Adrenal gland (tissue), 5 donors: ENCODE measurements at regions not wholly inside any gene's neighbourhood (a gene's known extent, or its start where the extent isn't known, plus 50 kb on each side); places are given as distances from the start of the nearest gene placed in this dataset.

Source experiments
- POLR2A ChIP-seq, 2 donors: fragments of 450-650 bp; IDR thresholded peaks; one replicate each; pipeline ENCODE4 v1.6.1; 2017; ENCODE audit warnings: antibody characterized with exemption in 2 of 2, mild to moderate bottlenecking in 2 of 2, moderate library complexity in 1 of 2
- TF ChIP-seq, protein P1 (sequence below), 6 experiments: fragments of 450-650 bp in 4 of 6; fragments of 200-600 bp in 2 of 6; sonication (generic) in 1 of 6; IDR thresholded peaks; 1 replicate in 5 of 6; 2 replicates in 1 of 6; pipeline versions ENCODE4 v1.5.1 to v1.8.0; 2016 to 2021; ENCODE audit warnings: antibody characterized with exemption in 6 of 6, mild to moderate bottlenecking in 2 of 6, moderate library complexity in 1 of 6
- donor health status: DM: no; HTN: no; CAD: no.

- TF ChIP-seq, protein P1, sequence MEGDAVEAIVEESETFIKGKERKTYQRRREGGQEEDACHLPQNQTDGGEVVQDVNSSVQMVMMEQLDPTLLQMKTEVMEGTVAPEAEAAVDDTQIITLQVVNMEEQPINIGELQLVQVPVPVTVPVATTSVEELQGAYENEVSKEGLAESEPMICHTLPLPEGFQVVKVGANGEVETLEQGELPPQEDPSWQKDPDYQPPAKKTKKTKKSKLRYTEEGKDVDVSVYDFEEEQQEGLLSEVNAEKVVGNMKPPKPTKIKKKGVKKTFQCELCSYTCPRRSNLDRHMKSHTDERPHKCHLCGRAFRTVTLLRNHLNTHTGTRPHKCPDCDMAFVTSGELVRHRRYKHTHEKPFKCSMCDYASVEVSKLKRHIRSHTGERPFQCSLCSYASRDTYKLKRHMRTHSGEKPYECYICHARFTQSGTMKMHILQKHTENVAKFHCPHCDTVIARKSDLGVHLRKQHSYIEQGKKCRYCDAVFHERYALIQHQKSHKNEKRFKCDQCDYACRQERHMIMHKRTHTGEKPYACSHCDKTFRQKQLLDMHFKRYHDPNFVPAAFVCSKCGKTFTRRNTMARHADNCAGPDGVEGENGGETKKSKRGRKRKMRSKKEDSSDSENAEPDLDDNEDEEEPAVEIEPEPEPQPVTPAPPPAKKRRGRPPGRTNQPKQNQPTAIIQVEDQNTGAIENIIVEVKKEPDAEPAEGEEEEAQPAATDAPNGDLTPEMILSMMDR (IDR thresholded peaks at IDR 0.05) = no peak
- no peak for TF ChIP-seq POLR2A (IDR thresholded peaks at IDR 0.05)
These were observed 199.5 kb downstream of the NDFIP2 start for GRCh38 chr13:79680485-79680884.
